HS-5 (cell line): ENCODE measurements at regions not wholly inside any gene's neighbourhood (a gene's known extent, or its start where the extent isn't known, plus 50 kb on each side); places are given as distances from the start of the nearest gene placed in this dataset.
"Not testable (repeated sequence)": the region's sequence is repeated elsewhere in the genome, so short reads cannot be mapped to it uniquely, and the experiment has no call there.

Experiments
- DNase-seq: peaks from one replicate; pipeline ENCODE4 v3.0.0-alpha.2; 2012; ENCODE audit warnings: low read depth

GRCh38 chr16:29130131-29130711, 145.4 kb downstream of the LAT start:
- not testable (repeated sequence) for DNase-seq

- not testable (repeated sequence) for DNase-seq
These were observed 144.7 kb downstream of the LAT start for GRCh38 chr16:29129458-29130038.

- not testable (repeated sequence) for DNase-seq
These were observed 144.0 kb downstream of the LAT start for GRCh38 chr16:29128732-29129457.

- not testable (repeated sequence) for DNase-seq
These were observed 143.1 kb downstream of the LAT start for GRCh38 chr16:29127806-29128420.

GRCh38 chr16:29126616-29127015, 141.8 kb downstream of the LAT start:
- no peak for DNase-seq

- DNase-seq, result no peak
These were observed 141.2 kb downstream of the LAT start for GRCh38 chr16:29126057-29126494.

- DNase-seq, result no peak
These were observed 140.0 kb downstream of the LAT start for GRCh38 chr16:29124828-29125227.

GRCh38 chr16:29124162-29124561, 139.3 kb downstream of the LAT start:
- DNase-seq, result not testable (repeated sequence)

GRCh38 chr16:29120680-29121079, 135.8 kb downstream of the LAT start:
- DNase-seq, result not testable (repeated sequence)

GRCh38 chr16:29118301-29118957, 133.6 kb downstream of the LAT start:
- DNase-seq, result not testable (repeated sequence)

- no peak for DNase-seq
These were observed 132.8 kb downstream of the LAT start for GRCh38 chr16:29117631-29118030.

- DNase-seq, result no peak
These were observed 132.1 kb downstream of the LAT start for GRCh38 chr16:29116980-29117379.

- not testable (repeated sequence) for DNase-seq
These were observed 131.4 kb downstream of the LAT start for GRCh38 chr16:29116207-29116606.

- not testable (repeated sequence) for DNase-seq
These were observed 130.9 kb downstream of the LAT start for GRCh38 chr16:29115802-29116141.

- peak; percentile 25 for DNase-seq
These were observed 130.3 kb downstream of the LAT start for GRCh38 chr16:29114989-29115801.

- DNase-seq, result no peak
These were observed 129.7 kb downstream of the LAT start for GRCh38 chr16:29114574-29114973.

GRCh38 chr16:29113446-29113845, 128.6 kb downstream of the LAT start:
- not testable (repeated sequence) for DNase-seq

GRCh38 chr16:29112755-29113347, 128.0 kb downstream of the LAT start:
- DNase-seq, result no peak

- not testable (repeated sequence) for DNase-seq
These were observed 127.2 kb downstream of the LAT start for GRCh38 chr16:29111901-29112680.

GRCh38 chr16:29111421-29111820, 126.6 kb downstream of the LAT start:
- no peak for DNase-seq
